Natural killer cell (primary cell): ENCODE measurements at regions not wholly inside any gene's neighbourhood (a gene's known extent, or its start where the extent isn't known, plus 50 kb on each side); places are given as distances from the start of the nearest gene placed in this dataset.
"Not testable (repeated sequence)": the region's sequence is repeated elsewhere in the genome, so short reads cannot be mapped to it uniquely, and the experiment has no call there.

Experiments
- ATAC-seq, 3 donors: fragments of 150-1000 bp in 2 of 3; fragments of 200-7000 bp in 1 of 3; cut with Tn5 transposase; 1 replicate in 1 of 3; 2 replicates in 2 of 3; pipeline ENCODE4 v1.10.0; 2021; ENCODE audit warnings: mild to moderate bottlenecking in 2 of 3, moderate library complexity in 2 of 3
- DNase-seq, 2 donors: peaks; one replicate each; pipeline versions ENCODE4 v3.0.0 to v3.0.0-alpha.2; 2013 to 2021; ENCODE audit warnings: mixed read lengths in 1 of 2
- H3K27ac ChIP-seq: one replicate; pipeline ENCODE4 v1.5.1; 2013; ENCODE audit warnings: mild to moderate bottlenecking, low read length
- H3K27me3 ChIP-seq: one replicate; pipeline ENCODE4 v1.6.1; 2013; ENCODE audit warnings: low read length; ENCODE audit not compliant: control insufficient read depth, insufficient read depth
- H3K36me3 ChIP-seq: one replicate; pipeline ENCODE4 v1.6.1; 2013; ENCODE audit warnings: low read length; ENCODE audit not compliant: control insufficient read depth, insufficient read depth
- H3K4me1 ChIP-seq: one replicate; pipeline ENCODE4 v1.6.1; 2013; ENCODE audit warnings: low read length; ENCODE audit not compliant: control insufficient read depth, insufficient read depth
- H3K4me3 ChIP-seq: one replicate; pipeline ENCODE4 v1.5.1; 2013; ENCODE audit warnings: low read length
- H3K9me3 ChIP-seq: one replicate; pipeline ENCODE4 v1.6.1; 2013; ENCODE audit warnings: low read length; ENCODE audit not compliant: control insufficient read depth, insufficient read depth
- H3K27ac Mint-ChIP-seq, 2 donors: one replicate each; pipeline ENCODE4 v1.8.0; 2022; ENCODE audit warnings: mild to moderate bottlenecking in 2 of 2, mixed read lengths in 2 of 2, moderate library complexity in 1 of 2
- H3K27me3 Mint-ChIP-seq, 2 donors: one replicate each; pipeline ENCODE4 v1.8.0; 2022; ENCODE audit warnings: low read depth in 2 of 2, mixed read lengths in 2 of 2
- H3K36me3 Mint-ChIP-seq: one replicate; pipeline ENCODE4 v1.8.0; 2022; ENCODE audit warnings: mixed read lengths
- H3K4me1 Mint-ChIP-seq, 2 donors: one replicate each; pipeline ENCODE4 v1.8.0; 2022; ENCODE audit warnings: mixed read lengths in 2 of 2
- H3K4me3 Mint-ChIP-seq: one replicate; pipeline ENCODE4 v1.8.0; 2022; ENCODE audit warnings: mild to moderate bottlenecking, moderate library complexity, mixed read lengths
- H3K9me3 Mint-ChIP-seq, 2 donors: one replicate each; pipeline ENCODE4 v1.8.0; 2022; ENCODE audit warnings: mixed read lengths in 2 of 2
- WGBS: methylation state at CpG from one replicate; pipeline ENCODE4 v1.1.7; 2013; ENCODE audit warnings: missing lambda C conversion rate; ENCODE audit not compliant: insufficient coverage; 5-methylcytosine and 5-hydroxymethylcytosine counted together
- intact Hi-C: fragments of 100-400 bp; cut with micrococcal nuclease; formaldehyde crosslinking; loops from one replicate; pipeline ENCODE4 v1.14.2; 2022

GRCh38 chr21:8231252-8231651, 2290.1 kb upstream of the TPTE start:
- H3K4me1 Mint-ChIP-seq, H3K36me3 ChIP-seq, H3K27ac Mint-ChIP-seq, H3K27me3 ChIP-seq, H3K27ac ChIP-seq, intact Hi-C loops, H3K4me1 ChIP-seq, H3K9me3 ChIP-seq, DNase-seq, H3K4me3 Mint-ChIP-seq, H3K36me3 Mint-ChIP-seq, H3K27me3 Mint-ChIP-seq, H3K4me3 ChIP-seq, ATAC-seq: not testable (repeated sequence)
- H3K9me3 Mint-ChIP-seq, result peaks cover 7 to 15% of the 10 kb centered on the region in 2 donors
- WGBS, result no CpG with 5 or more reads among the region's 12 CpGs

- H3K36me3 ChIP-seq, H3K9me3 ChIP-seq, H3K4me3 Mint-ChIP-seq, ATAC-seq, H3K27me3 Mint-ChIP-seq, H3K36me3 Mint-ChIP-seq, H3K4me3 ChIP-seq, H3K27me3 ChIP-seq, H3K4me1 ChIP-seq, H3K27ac Mint-ChIP-seq, intact Hi-C loops, H3K4me1 Mint-ChIP-seq, H3K27ac ChIP-seq: not testable (repeated sequence)
- DNase-seq, result peak in 1 of 2 donors; percentile 4
- 83% methylated on average over 1 of the region's 1 CpG for WGBS
- H3K9me3 Mint-ChIP-seq, result peaks cover 7 to 15% of the 10 kb centered on the region in 2 donors
These were observed 2288.4 kb upstream of the TPTE start for GRCh38 chr21:8233000-8233399.

GRCh38 chr21:8234059-8234458, 2287.3 kb upstream of the TPTE start:
- H3K4me3 Mint-ChIP-seq, H3K4me1 ChIP-seq, H3K27ac Mint-ChIP-seq, H3K27me3 Mint-ChIP-seq, H3K36me3 Mint-ChIP-seq, H3K36me3 ChIP-seq, H3K27ac ChIP-seq, H3K9me3 ChIP-seq, intact Hi-C loops, H3K4me3 ChIP-seq, H3K4me1 Mint-ChIP-seq, H3K27me3 ChIP-seq, ATAC-seq: not testable (repeated sequence)
- WGBS, result no CpG with 5 or more reads among the region's 1 CpG
- H3K9me3 Mint-ChIP-seq, result peaks cover 5 to 11% of the 10 kb centered on the region in 2 donors
- DNase-seq, result peak in 1 of 2 donors; percentile 11

GRCh38 chr21:8244723-8245641, 2276.4 kb upstream of the TPTE start:
- H3K27ac ChIP-seq, H3K9me3 ChIP-seq, H3K4me1 Mint-ChIP-seq, H3K4me3 ChIP-seq, H3K4me1 ChIP-seq, H3K36me3 ChIP-seq, H3K27ac Mint-ChIP-seq, H3K36me3 Mint-ChIP-seq, intact Hi-C loops, DNase-seq, H3K27me3 Mint-ChIP-seq, H3K27me3 ChIP-seq, H3K4me3 Mint-ChIP-seq, H3K9me3 Mint-ChIP-seq: not testable (repeated sequence)
- ATAC-seq, result peak; percentile 27 to 63 (median 33)
- WGBS, result no CpG with 5 or more reads among the region's 49 CpGs

GRCh38 chr21:8245642-8246402, 2275.6 kb upstream of the TPTE start:
- no CpG with 5 or more reads among the region's 40 CpGs for WGBS
- H3K36me3 ChIP-seq, H3K4me3 Mint-ChIP-seq, H3K9me3 ChIP-seq, H3K4me3 ChIP-seq, H3K27me3 ChIP-seq, H3K4me1 Mint-ChIP-seq, DNase-seq, H3K27ac ChIP-seq, H3K36me3 Mint-ChIP-seq, H3K9me3 Mint-ChIP-seq, intact Hi-C loops, H3K4me1 ChIP-seq, H3K27me3 Mint-ChIP-seq, H3K27ac Mint-ChIP-seq: not testable (repeated sequence)
- ATAC-seq, result peak; percentile 69 to 80 (median 70)

GRCh38 chr21:8251701-8252100, 2269.7 kb upstream of the TPTE start:
- H3K9me3 ChIP-seq, H3K27ac Mint-ChIP-seq, H3K27me3 ChIP-seq, ATAC-seq, H3K4me1 Mint-ChIP-seq, H3K4me1 ChIP-seq, H3K4me3 Mint-ChIP-seq, H3K36me3 ChIP-seq, H3K4me3 ChIP-seq, DNase-seq, H3K36me3 Mint-ChIP-seq, intact Hi-C loops, H3K27ac ChIP-seq, H3K9me3 Mint-ChIP-seq, H3K27me3 Mint-ChIP-seq: not testable (repeated sequence)
- WGBS, result no CpG with 5 or more reads among the region's 64 CpGs

GRCh38 chr21:8255094-8255493, 2266.3 kb upstream of the TPTE start:
- H3K27me3 Mint-ChIP-seq, ATAC-seq, H3K27ac Mint-ChIP-seq, H3K27me3 ChIP-seq, H3K27ac ChIP-seq, intact Hi-C loops, H3K9me3 Mint-ChIP-seq, H3K4me1 Mint-ChIP-seq, H3K36me3 ChIP-seq, H3K4me1 ChIP-seq, H3K36me3 Mint-ChIP-seq, H3K9me3 ChIP-seq, H3K4me3 ChIP-seq, H3K4me3 Mint-ChIP-seq: not testable (repeated sequence)
- WGBS, result no CpG with 5 or more reads among the region's 30 CpGs
- DNase-seq, result peak in 1 of 2 donors; percentile 6
